ENCODE measurements at regions not wholly inside any gene's neighbourhood (a gene's known extent, or its start where the extent isn't known, plus 50 kb on each side); places are given as distances from the start of the nearest gene placed in this dataset.
"Not testable (repeated sequence)": the region's sequence is repeated elsewhere in the genome, so short reads cannot be mapped to it uniquely, and the experiment has no call there.

- Histone ChIP-seq H3K27ac (ENCODE audit: low read depth, low read length) (no peak overlapping the region), H3K4me3 (ENCODE audit: low read depth, low read length) (no peak overlapping the region), H3K4me1 (ENCODE audit: control insufficient read depth, insufficient read depth, low read length) (no peaks in the 10 kb centered on the region), H3K9me3 (ENCODE audit: control insufficient read depth, insufficient read depth, low read length) (no peaks in the 10 kb centered on the region), H3K36me3 (ENCODE audit: control insufficient read depth, insufficient read depth, low read length) (no peaks in the 10 kb centered on the region), H3K27me3 (ENCODE audit: control insufficient read depth, insufficient read depth, low read length) (no peaks in the 10 kb centered on the region)
- WGBS (ENCODE audit: insufficient coverage), result no CpG with 5 or more reads among the region's 1 CpG
- peak in 1 of 6 donors; percentile 3 for DNase-seq (ENCODE audit: low read depth in 4 of 6, low spot score in 6 of 6)
These were observed 93.1 kb upstream of the FSIP2 start for GRCh38 chr2:185645529-185645928.

- Histone ChIP-seq H3K36me3 (ENCODE audit: control insufficient read depth, insufficient read depth, low read length) (no peaks in the 10 kb centered on the region), H3K4me3 (ENCODE audit: low read depth, low read length) (no peak overlapping the region), H3K27ac (ENCODE audit: low read depth, low read length) (no peak overlapping the region), H3K9me3 (ENCODE audit: control insufficient read depth, insufficient read depth, low read length) (no peaks in the 10 kb centered on the region), H3K4me1 (ENCODE audit: control insufficient read depth, insufficient read depth, low read length) (no peaks in the 10 kb centered on the region), H3K27me3 (ENCODE audit: control insufficient read depth, insufficient read depth, low read length) (no peaks in the 10 kb centered on the region)
- no CpG with 5 or more reads among the region's 2 CpGs for WGBS (ENCODE audit: insufficient coverage)
- DNase-seq (ENCODE audit: low read depth in 4 of 6, low spot score in 6 of 6), result no peak
These were observed 79.9 kb upstream of the FSIP2 start for GRCh38 chr2:185658750-185659149.

- no CpG with 5 or more reads among the region's 1 CpG for WGBS (ENCODE audit: insufficient coverage)
- Histone ChIP-seq H3K9me3 (ENCODE audit: control insufficient read depth, insufficient read depth, low read length) (no peaks in the 10 kb centered on the region), H3K27ac (ENCODE audit: low read depth, low read length) (no peak overlapping the region), H3K36me3 (ENCODE audit: control insufficient read depth, insufficient read depth, low read length) (no peaks in the 10 kb centered on the region), H3K4me1 (ENCODE audit: control insufficient read depth, insufficient read depth, low read length) (no peaks in the 10 kb centered on the region), H3K27me3 (ENCODE audit: control insufficient read depth, insufficient read depth, low read length) (no peaks in the 10 kb centered on the region), H3K4me3 (ENCODE audit: low read depth, low read length) (no peak overlapping the region)
- no peak for DNase-seq (ENCODE audit: low read depth in 4 of 6, low spot score in 6 of 6)
These were observed 74.8 kb upstream of the FSIP2 start for GRCh38 chr2:185663811-185664210.

- no peaks in the 10 kb centered on the region for H3K27me3 ChIP-seq (ENCODE audit: control insufficient read depth, insufficient read depth, low read length)
- no peak overlapping the region for H3K4me3 ChIP-seq (ENCODE audit: low read depth, low read length)
- H3K9me3 ChIP-seq (ENCODE audit: control insufficient read depth, insufficient read depth, low read length), result no peaks in the 10 kb centered on the region
- H3K27ac ChIP-seq (ENCODE audit: low read depth, low read length), result no peak overlapping the region
- no CpG with 5 or more reads among the region's 2 CpGs for WGBS (ENCODE audit: insufficient coverage)
- no peaks in the 10 kb centered on the region for H3K4me1 ChIP-seq (ENCODE audit: control insufficient read depth, insufficient read depth, low read length)
- no peaks in the 10 kb centered on the region for H3K36me3 ChIP-seq (ENCODE audit: control insufficient read depth, insufficient read depth, low read length)
- DNase-seq (ENCODE audit: low read depth in 4 of 6, low spot score in 6 of 6), result no peak
These were observed 74.2 kb upstream of the FSIP2 start for GRCh38 chr2:185664384-185664783.

GRCh38 chr2:185665251-185665814, 73.3 kb upstream of the FSIP2 start:
- WGBS (ENCODE audit: insufficient coverage), result 86% methylated on average over 2 of the region's 2 CpGs
- Histone ChIP-seq H3K4me1 (ENCODE audit: control insufficient read depth, insufficient read depth, low read length) (no peaks in the 10 kb centered on the region), H3K9me3 (ENCODE audit: control insufficient read depth, insufficient read depth, low read length) (no peaks in the 10 kb centered on the region), H3K27me3 (ENCODE audit: control insufficient read depth, insufficient read depth, low read length) (no peaks in the 10 kb centered on the region), H3K27ac (ENCODE audit: low read depth, low read length) (no peak overlapping the region), H3K4me3 (ENCODE audit: low read depth, low read length) (no peak overlapping the region), H3K36me3 (ENCODE audit: control insufficient read depth, insufficient read depth, low read length) (no peaks in the 10 kb centered on the region)
- no peak for DNase-seq (ENCODE audit: low read depth in 4 of 6, low spot score in 6 of 6)

GRCh38 chr2:185667452-185667851, 71.2 kb upstream of the FSIP2 start:
- no peaks in the 10 kb centered on the region for H3K9me3 ChIP-seq (ENCODE audit: control insufficient read depth, insufficient read depth, low read length)
- 85% methylated on average over 2 of the region's 2 CpGs for WGBS (ENCODE audit: insufficient coverage)
- H3K27me3 ChIP-seq (ENCODE audit: control insufficient read depth, insufficient read depth, low read length), result no peaks in the 10 kb centered on the region
- no peak for DNase-seq (ENCODE audit: low read depth in 4 of 6, low spot score in 6 of 6)
- no peaks in the 10 kb centered on the region for H3K36me3 ChIP-seq (ENCODE audit: control insufficient read depth, insufficient read depth, low read length)
- no peak overlapping the region for H3K4me3 ChIP-seq (ENCODE audit: low read depth, low read length)
- H3K4me1 ChIP-seq (ENCODE audit: control insufficient read depth, insufficient read depth, low read length), result no peaks in the 10 kb centered on the region
- H3K27ac ChIP-seq (ENCODE audit: low read depth, low read length), result no peak overlapping the region

- Histone ChIP-seq H3K4me1 (ENCODE audit: control insufficient read depth, insufficient read depth, low read length) (no peaks in the 10 kb centered on the region), H3K27ac (ENCODE audit: low read depth, low read length) (no peak overlapping the region), H3K36me3 (ENCODE audit: control insufficient read depth, insufficient read depth, low read length) (no peaks in the 10 kb centered on the region), H3K9me3 (ENCODE audit: control insufficient read depth, insufficient read depth, low read length) (no peaks in the 10 kb centered on the region), H3K27me3 (ENCODE audit: control insufficient read depth, insufficient read depth, low read length) (no peaks in the 10 kb centered on the region), H3K4me3 (ENCODE audit: low read depth, low read length) (no peak overlapping the region)
- DNase-seq (ENCODE audit: low read depth in 4 of 6, low spot score in 6 of 6), result no peak
These were observed 69.9 kb upstream of the FSIP2 start for GRCh38 chr2:185668710-185669109.

GRCh38 chr2:185674232-185674631, 64.4 kb upstream of the FSIP2 start:
- WGBS (ENCODE audit: insufficient coverage), result no CpG with 5 or more reads among the region's 1 CpG
- H3K36me3 ChIP-seq (ENCODE audit: control insufficient read depth, insufficient read depth, low read length), result no peaks in the 10 kb centered on the region
- peak in 1 of 6 donors; percentile 59 for DNase-seq (ENCODE audit: low read depth in 4 of 6, low spot score in 6 of 6)

GRCh38 chr2:185676316-185676715, 62.3 kb upstream of the FSIP2 start:
- WGBS (ENCODE audit: insufficient coverage), result no CpG with 5 or more reads among the region's 2 CpGs
- no peak for DNase-seq (ENCODE audit: low read depth in 4 of 6, low spot score in 6 of 6)
- Histone ChIP-seq H3K36me3 (ENCODE audit: control insufficient read depth, insufficient read depth, low read length) (no peaks in the 10 kb centered on the region), H3K27me3 (ENCODE audit: control insufficient read depth, insufficient read depth, low read length) (no peaks in the 10 kb centered on the region), H3K9me3 (ENCODE audit: control insufficient read depth, insufficient read depth, low read length) (no peaks in the 10 kb centered on the region), H3K27ac (ENCODE audit: low read depth, low read length) (no peak overlapping the region), H3K4me3 (ENCODE audit: low read depth, low read length) (no peak overlapping the region), H3K4me1 (ENCODE audit: control insufficient read depth, insufficient read depth, low read length) (no peaks in the 10 kb centered on the region)

More at GRCh38 chr2:185674232-185674631, 64.4 kb upstream of the FSIP2 start:
- no peaks in the 10 kb centered on the region for H3K27me3 ChIP-seq (ENCODE audit: control insufficient read depth, insufficient read depth, low read length)
- H3K4me3 ChIP-seq (ENCODE audit: low read depth, low read length), result no peak overlapping the region
- no peak overlapping the region for H3K27ac ChIP-seq (ENCODE audit: low read depth, low read length)
- no peaks in the 10 kb centered on the region for H3K9me3 ChIP-seq (ENCODE audit: control insufficient read depth, insufficient read depth, low read length)
- H3K4me1 ChIP-seq (ENCODE audit: control insufficient read depth, insufficient read depth, low read length), result no peaks in the 10 kb centered on the region

GRCh38 chr2:185687001-185687400, 51.6 kb upstream of the FSIP2 start:
- DNase-seq (ENCODE audit: low read depth in 4 of 6, low spot score in 6 of 6); H3K27me3 ChIP-seq (ENCODE audit: control insufficient read depth, insufficient read depth, low read length); H3K27ac ChIP-seq (ENCODE audit: low read depth, low read length); H3K9me3 ChIP-seq (ENCODE audit: control insufficient read depth, insufficient read depth, low read length); H3K4me3 ChIP-seq (ENCODE audit: low read depth, low read length); H3K4me1 ChIP-seq (ENCODE audit: control insufficient read depth, insufficient read depth, low read length); H3K36me3 ChIP-seq (ENCODE audit: control insufficient read depth, insufficient read depth, low read length): not testable (repeated sequence)
- 100% methylated on average over 3 of the region's 3 CpGs for WGBS (ENCODE audit: insufficient coverage)
